Activated T-cell treated with anti-CD3 and anti-CD28 coated beads for 48 hours (primary cell): ENCODE measurements at regions not wholly inside any gene's neighbourhood (a gene's known extent, or its start where the extent isn't known, plus 50 kb on each side); places are given as distances from the start of the nearest gene placed in this dataset.

Experiments
- DNase-seq: peaks from one replicate; pipeline ENCODE4 v3.0.0-alpha.2; 2020; ENCODE audit warnings: low read depth

- no peak for DNase-seq
These were observed 73.5 kb upstream of the RGMA start for GRCh38 chr15:93162560-93162959.

- DNase-seq, result no peak
These were observed 70.9 kb upstream of the RGMA start for GRCh38 chr15:93159930-93160329.

GRCh38 chr15:93158097-93158900 is 69.3 kb upstream of the RGMA start:
- no peak for DNase-seq

GRCh38 chr15:93154666-93155065 is 65.7 kb upstream of the RGMA start:
- no peak for DNase-seq

GRCh38 chr15:93152951-93153350 is 63.9 kb upstream of the RGMA start:
- DNase-seq, result no peak

GRCh38 chr15:93152360-93152759 is 63.3 kb upstream of the RGMA start:
- no peak for DNase-seq

- DNase-seq, result no peak
These were observed 62.2 kb upstream of the RGMA start for GRCh38 chr15:93150910-93151881.

- DNase-seq, result no peak
These were observed 57.6 kb upstream of the RGMA start for GRCh38 chr15:93146601-93147000.

- DNase-seq, result no peak
These were observed 57.2 kb upstream of the RGMA start for GRCh38 chr15:93146196-93146595.

- no peak for DNase-seq
These were observed 55.6 kb upstream of the RGMA start for GRCh38 chr15:93144463-93145236.

GRCh38 chr15:93143186-93143585 is 54.2 kb upstream of the RGMA start:
- no peak for DNase-seq

- DNase-seq, result no peak
These were observed 52.4 kb upstream of the RGMA start for GRCh38 chr15:93141371-93141794.

- DNase-seq, result no peak
These were observed 50.4 kb upstream of the RGMA start for GRCh38 chr15:93139436-93139835.

- no peak for DNase-seq
These were observed 49.8 kb upstream of the RGMA start for GRCh38 chr15:93138681-93139250.
